ENCODE measurements at regions not wholly inside any gene's neighbourhood (a gene's known extent, or its start where the extent isn't known, plus 50 kb on each side); places are given as distances from the start of the nearest gene placed in this dataset.

DNA sequence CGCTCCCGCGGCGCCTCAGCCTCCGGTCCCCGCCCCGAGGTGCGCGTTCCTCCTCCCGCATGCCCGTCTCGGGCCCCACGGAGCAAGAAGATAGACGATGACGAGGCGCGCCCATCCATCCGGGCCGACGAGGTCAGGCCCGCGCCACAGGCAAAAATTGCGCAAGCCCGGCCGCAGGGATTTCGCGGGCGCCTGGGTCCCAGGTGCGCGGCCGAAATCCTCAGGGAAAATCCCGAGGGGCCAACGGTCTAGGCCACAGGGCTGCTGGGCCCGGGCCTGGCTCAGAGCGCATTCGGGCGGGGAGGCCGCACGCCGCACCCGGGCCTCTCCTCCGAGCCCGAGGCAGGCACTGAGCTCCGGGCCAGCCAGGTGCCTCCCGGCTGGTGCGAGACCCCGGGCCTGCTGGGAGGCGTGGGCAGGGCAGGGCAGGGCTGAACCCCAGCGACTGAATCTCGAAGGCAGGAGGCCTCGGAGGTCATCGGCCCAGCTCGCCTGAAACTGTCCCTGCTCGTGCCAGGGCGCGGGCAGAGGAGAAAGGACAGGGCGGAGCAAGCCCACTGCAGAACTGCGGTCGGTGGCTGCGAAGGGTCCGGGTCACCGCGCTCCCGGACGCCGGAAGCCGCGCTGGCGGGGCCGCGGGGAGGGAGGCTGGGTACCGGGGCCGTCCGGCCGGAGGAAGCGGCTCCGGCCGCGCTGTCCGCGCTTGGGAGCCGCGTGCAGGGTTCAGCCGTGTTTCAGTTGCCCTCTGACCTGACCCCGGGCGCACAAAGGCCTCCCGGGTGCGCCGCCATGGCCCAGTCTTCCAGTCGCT lies 66.8 kb downstream of the FOXD1 start:
- H3K4me3 Mint-ChIP-seq = no peak overlapping the region

More for the DNA sequence above, 66.8 kb downstream of the FOXD1 start:
- no peak overlapping the region for H2BK12ac ChIP-seq (ENCODE audit: insufficient read length, low read depth, low read length)
- no peaks in the 10 kb centered on the region for H4K20me1 ChIP-seq (ENCODE audit: control insufficient read depth, insufficient read depth, insufficient read length)
- no peak overlapping the region for H3K9ac ChIP-seq (ENCODE audit: extremely low read depth, insufficient read length, low read length)
- TF ChIP-seq CTCF (conservative IDR thresholded peaks at IDR 0.05) = no peak
- H3K79me2 ChIP-seq (ENCODE audit: insufficient read depth, low read length) = no peaks in the 10 kb centered on the region
- DNase-seq = peak; percentile 56
- H3K4ac ChIP-seq (ENCODE audit: low read depth, low read length) = no peak overlapping the region
- no peak overlapping the region for H3T11ph ChIP-seq (ENCODE audit: low read length)
- Mint-ChIP-seq H3K9me3 (peaks cover 13 to 16% of the 10 kb centered on the region in 2 experiments), H3K36me3 (ENCODE audit: insufficient read depth in 1 of 3, low read depth in 3 of 3) (peaks cover 8 to 14% (median 10%) of the 10 kb centered on the region in 3 experiments), H3K27ac (no peak overlapping the region), H3K27me3 (ENCODE audit: low read depth) (peaks cover 5% of the 10 kb centered on the region), H3K4me1 (peaks cover 10 to 11% of the 10 kb centered on the region in 2 experiments)
- no peaks in the 10 kb centered on the region for H3K9me3 ChIP-seq (ENCODE audit: control insufficient read depth, low read depth, low read length)
- no peak overlapping the region for H3K14ac ChIP-seq (ENCODE audit: insufficient read depth, low read length)
- H2BK20ac ChIP-seq (ENCODE audit: low read depth, low read length, poor library complexity, severe bottlenecking) = no peak overlapping the region
- H3K56ac ChIP-seq (ENCODE audit: insufficient read length, low read depth, low read length) = no peak overlapping the region
- H3K4me2 ChIP-seq (ENCODE audit: insufficient read depth, insufficient read length, low read length) = no peak overlapping the region
- H3K79me1 ChIP-seq (ENCODE audit: insufficient read depth, low read depth, low read length, poor library complexity, severe bottlenecking) = no peaks in the 10 kb centered on the region
- H3K27ac ChIP-seq (ENCODE audit: insufficient read length, low read depth, low read length) = no peak overlapping the region
- H4K91ac ChIP-seq (ENCODE audit: insufficient read length, low read depth, low read length) = no peak overlapping the region
- WGBS (ENCODE audit: extremely low coverage, insufficient read length, low lambda C conversion rate) = no CpG with 5 or more reads among the region's 90 CpGs
- H4K5ac ChIP-seq (ENCODE audit: insufficient read length, low read depth, low read length) = no peak overlapping the region
- no peaks in the 10 kb centered on the region for H3K23me2 ChIP-seq (ENCODE audit: insufficient read length, low read depth, low read length, poor library complexity, severe bottlenecking)
- no peak overlapping the region for H3K18ac ChIP-seq (ENCODE audit: insufficient read length, low read depth, low read length)
- H2AK5ac ChIP-seq (ENCODE audit: insufficient read length, low read length) = no peak overlapping the region
- no peak overlapping the region for H2BK5ac ChIP-seq (ENCODE audit: insufficient read length, low read length)
- H3K23ac ChIP-seq (ENCODE audit: insufficient read length, low read depth, low read length) = no peak overlapping the region
- H2AFZ ChIP-seq (ENCODE audit: low read length) = no peak overlapping the region
- H2BK15ac ChIP-seq (ENCODE audit: low read depth, low read length) = no peak overlapping the region; the same call in 1 of the 2 replicates
- H2BK120ac ChIP-seq (ENCODE audit: low read depth, low read length, poor library complexity, severe bottlenecking) = no peak overlapping the region
- H3K4me1 ChIP-seq (ENCODE audit: insufficient read depth, low read length) = no peaks in the 10 kb centered on the region
- H4K8ac ChIP-seq (replicated peaks; ENCODE audit: insufficient read length, low read depth, low read length) = no peak overlapping the region
- no peaks in the 10 kb centered on the region for H3K27me3 ChIP-seq (ENCODE audit: insufficient read depth, low read length)

Data from H9 (cell line).